ENCODE measurements at regions not wholly inside any gene's neighbourhood (a gene's known extent, or its start where the extent isn't known, plus 50 kb on each side); places are given as distances from the start of the nearest gene placed in this dataset.

- no peaks in the 10 kb centered on the region for H3K9me3 ChIP-seq (ENCODE audit: low read depth, low read length)
- no peak overlapping the region for H3K4me3 ChIP-seq (ENCODE audit: low read length)
- H3K4me1 ChIP-seq (ENCODE audit: insufficient read depth, low read length) = peaks cover 27% of the 10 kb centered on the region
- no peaks in the 10 kb centered on the region for H3K27me3 ChIP-seq (ENCODE audit: insufficient read depth, low read length)
Measured at GRCh38 chr3:23657647-23658046, 148.1 kb upstream of the UBE2E1 start.

GRCh38 chr3:23659274-23659673 is 146.5 kb upstream of the UBE2E1 start:
- Histone ChIP-seq H3K4me1 (ENCODE audit: insufficient read depth, low read length) (peaks cover 27% of the 10 kb centered on the region), H3K9me3 (ENCODE audit: low read depth, low read length) (no peaks in the 10 kb centered on the region), H3K27me3 (ENCODE audit: insufficient read depth, low read length) (no peaks in the 10 kb centered on the region), H3K4me3 (ENCODE audit: low read length) (no peak overlapping the region)

GRCh38 chr3:23659840-23660430 is 145.8 kb upstream of the UBE2E1 start:
- no peaks in the 10 kb centered on the region for H3K27me3 ChIP-seq (ENCODE audit: insufficient read depth, low read length)
- H3K4me1 ChIP-seq (ENCODE audit: insufficient read depth, low read length) = peaks cover 27% of the 10 kb centered on the region
- no peaks in the 10 kb centered on the region for H3K9me3 ChIP-seq (ENCODE audit: low read depth, low read length)
- H3K4me3 ChIP-seq (ENCODE audit: low read length) = no peak overlapping the region

- Histone ChIP-seq H3K4me1 (ENCODE audit: insufficient read depth, low read length) (peaks cover 27% of the 10 kb centered on the region), H3K4me3 (ENCODE audit: low read length) (no peak overlapping the region), H3K9me3 (ENCODE audit: low read depth, low read length) (no peaks in the 10 kb centered on the region), H3K27me3 (ENCODE audit: insufficient read depth, low read length) (no peaks in the 10 kb centered on the region)
Measured at GRCh38 chr3:23662079-23662617, 143.6 kb upstream of the UBE2E1 start.

- Histone ChIP-seq H3K9me3 (ENCODE audit: low read depth, low read length) (no peaks in the 10 kb centered on the region), H3K4me1 (ENCODE audit: insufficient read depth, low read length) (peaks cover 27% of the 10 kb centered on the region), H3K4me3 (ENCODE audit: low read length) (no peak overlapping the region), H3K27me3 (ENCODE audit: insufficient read depth, low read length) (no peaks in the 10 kb centered on the region)
Measured at GRCh38 chr3:23663246-23663645, 142.5 kb upstream of the UBE2E1 start.

- Histone ChIP-seq H3K4me1 (ENCODE audit: insufficient read depth, low read length) (peaks cover 24% of the 10 kb centered on the region), H3K4me3 (ENCODE audit: low read length) (no peak overlapping the region), H3K9me3 (ENCODE audit: low read depth, low read length) (no peaks in the 10 kb centered on the region), H3K27me3 (ENCODE audit: insufficient read depth, low read length) (no peaks in the 10 kb centered on the region)
Measured at GRCh38 chr3:23663661-23664186, 142.0 kb upstream of the UBE2E1 start.

GRCh38 chr3:23664459-23664858 is 141.3 kb upstream of the UBE2E1 start:
- no peak overlapping the region for H3K4me3 ChIP-seq (ENCODE audit: low read length)
- peaks cover 17% of the 10 kb centered on the region for H3K4me1 ChIP-seq (ENCODE audit: insufficient read depth, low read length)
- no peaks in the 10 kb centered on the region for H3K27me3 ChIP-seq (ENCODE audit: insufficient read depth, low read length)
- H3K9me3 ChIP-seq (ENCODE audit: low read depth, low read length) = no peaks in the 10 kb centered on the region

GRCh38 chr3:23665741-23666140 is 140.0 kb upstream of the UBE2E1 start:
- no peaks in the 10 kb centered on the region for H3K9me3 ChIP-seq (ENCODE audit: low read depth, low read length)
- H3K4me3 ChIP-seq (ENCODE audit: low read length) = no peak overlapping the region

GRCh38 chr3:23666818-23667217 is 138.9 kb upstream of the UBE2E1 start:
- Histone ChIP-seq H3K9me3 (ENCODE audit: low read depth, low read length) (no peaks in the 10 kb centered on the region), H3K27me3 (ENCODE audit: insufficient read depth, low read length) (peaks cover 10% of the 10 kb centered on the region), H3K4me1 (ENCODE audit: insufficient read depth, low read length) (peaks cover 6% of the 10 kb centered on the region), H3K4me3 (ENCODE audit: low read length) (no peak overlapping the region)

More at GRCh38 chr3:23665741-23666140, 140.0 kb upstream of the UBE2E1 start:
- Histone ChIP-seq H3K4me1 (ENCODE audit: insufficient read depth, low read length) (peaks cover 10% of the 10 kb centered on the region), H3K27me3 (ENCODE audit: insufficient read depth, low read length) (no peaks in the 10 kb centered on the region)

- Histone ChIP-seq H3K9me3 (ENCODE audit: low read depth, low read length) (no peaks in the 10 kb centered on the region), H3K4me3 (ENCODE audit: low read length) (no peak overlapping the region), H3K27me3 (ENCODE audit: insufficient read depth, low read length) (peaks cover 13% of the 10 kb centered on the region), H3K4me1 (ENCODE audit: insufficient read depth, low read length) (no peaks in the 10 kb centered on the region)
Measured at GRCh38 chr3:23667536-23668429, 138.0 kb upstream of the UBE2E1 start.

GRCh38 chr3:23668430-23668904 is 137.3 kb upstream of the UBE2E1 start:
- H3K9me3 ChIP-seq (ENCODE audit: low read depth, low read length) = no peaks in the 10 kb centered on the region
- H3K4me3 ChIP-seq (ENCODE audit: low read length) = no peak overlapping the region

GRCh38 chr3:23669541-23670255 is 136.1 kb upstream of the UBE2E1 start:
- H3K4me3 ChIP-seq (ENCODE audit: low read length) = no peak overlapping the region
- H3K27me3 ChIP-seq (ENCODE audit: insufficient read depth, low read length) = peaks cover 13% of the 10 kb centered on the region
- no peaks in the 10 kb centered on the region for H3K9me3 ChIP-seq (ENCODE audit: low read depth, low read length)
- no peaks in the 10 kb centered on the region for H3K4me1 ChIP-seq (ENCODE audit: insufficient read depth, low read length)

More at GRCh38 chr3:23668430-23668904, 137.3 kb upstream of the UBE2E1 start:
- Histone ChIP-seq H3K4me1 (ENCODE audit: insufficient read depth, low read length) (no peaks in the 10 kb centered on the region), H3K27me3 (ENCODE audit: insufficient read depth, low read length) (peaks cover 13% of the 10 kb centered on the region)

GRCh38 chr3:23671851-23672589 is 133.7 kb upstream of the UBE2E1 start:
- Histone ChIP-seq H3K4me3 (ENCODE audit: low read length) (no peak overlapping the region), H3K27me3 (ENCODE audit: insufficient read depth, low read length) (peaks cover 13% of the 10 kb centered on the region), H3K4me1 (ENCODE audit: insufficient read depth, low read length) (no peaks in the 10 kb centered on the region), H3K9me3 (ENCODE audit: low read depth, low read length) (no peaks in the 10 kb centered on the region)

GRCh38 chr3:23672628-23673027 is 133.1 kb upstream of the UBE2E1 start:
- no peaks in the 10 kb centered on the region for H3K9me3 ChIP-seq (ENCODE audit: low read depth, low read length)
- H3K4me1 ChIP-seq (ENCODE audit: insufficient read depth, low read length) = no peaks in the 10 kb centered on the region
- H3K27me3 ChIP-seq (ENCODE audit: insufficient read depth, low read length) = peaks cover 13% of the 10 kb centered on the region
- H3K4me3 ChIP-seq (ENCODE audit: low read length) = no peak overlapping the region
